GM15510 (cell line): ENCODE measurements at regions not wholly inside any gene's neighbourhood (a gene's known extent, or its start where the extent isn't known, plus 50 kb on each side); places are given as distances from the start of the nearest gene placed in this dataset.

Source experiments
- POLR2A ChIP-seq: IDR thresholded peaks from 3 replicates; pipeline ENCODE4 v1.6.1; 2011; ENCODE audit warnings: borderline replicate concordance; ENCODE audit not compliant: insufficient read length; ENCODE audit errors: extremely low read depth

DNA sequence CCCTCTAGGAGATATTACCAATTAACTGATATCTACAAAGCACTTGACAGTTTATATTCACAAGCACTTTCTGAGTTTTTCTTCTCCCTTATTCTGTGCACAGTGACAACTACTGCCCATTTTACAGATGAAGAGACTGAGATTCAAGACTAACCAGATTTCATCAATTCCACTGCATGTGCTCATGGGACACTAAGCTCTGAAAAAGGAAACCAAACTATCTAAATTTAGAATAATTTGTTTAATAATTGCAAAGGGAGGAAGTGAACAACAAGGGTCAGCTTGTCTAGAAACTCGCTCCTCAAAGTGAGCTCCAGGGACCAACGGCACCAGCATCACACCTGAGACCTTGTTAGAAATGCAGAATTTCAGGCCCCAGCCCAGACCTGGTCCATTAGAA is 50.8 kb upstream of the MYLIP start:
- no peak for TF ChIP-seq POLR2A

DNA sequence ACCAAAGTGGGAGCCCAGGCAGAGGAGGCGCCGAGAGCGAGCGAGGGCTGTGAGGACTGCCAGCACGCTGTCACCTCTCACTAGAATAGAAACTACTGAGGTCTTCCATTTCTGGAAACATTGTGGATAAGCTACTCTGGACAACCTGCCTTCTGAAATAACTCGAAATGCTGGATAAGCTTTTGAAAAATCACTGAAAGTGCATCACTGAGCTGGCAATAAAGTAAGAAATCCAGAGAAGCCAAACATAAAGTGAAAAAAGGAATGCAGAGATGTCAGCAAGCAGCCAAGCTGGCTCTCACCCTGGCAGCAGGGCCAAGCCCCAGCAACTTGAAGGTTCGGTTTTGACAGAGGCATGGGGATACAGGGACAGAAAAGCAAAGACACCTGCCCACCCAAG is 59.2 kb upstream of the MYLIP start:
- no peak for TF ChIP-seq POLR2A

DNA sequence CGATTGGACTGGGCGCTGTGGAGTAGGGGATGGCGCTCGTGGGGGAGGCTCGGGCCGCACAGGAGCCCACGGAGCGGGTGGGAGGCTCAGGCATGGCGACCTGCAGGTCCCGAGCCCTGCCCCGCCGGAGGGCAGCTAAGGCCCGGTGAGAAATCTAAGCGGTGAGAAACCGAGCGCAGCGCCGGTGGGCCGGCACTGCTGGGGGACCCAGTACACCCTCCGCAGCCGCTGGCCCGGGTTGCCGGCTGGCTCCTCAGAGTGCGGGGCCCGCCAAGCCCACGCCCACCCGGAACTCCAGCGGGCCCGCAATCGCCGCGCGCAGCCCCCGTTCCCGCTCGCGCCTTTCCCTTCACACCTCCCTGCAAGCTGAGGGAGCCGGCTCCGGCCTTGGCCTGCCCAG is 59.7 kb upstream of the MYLIP start:
- no peak for TF ChIP-seq POLR2A

DNA sequence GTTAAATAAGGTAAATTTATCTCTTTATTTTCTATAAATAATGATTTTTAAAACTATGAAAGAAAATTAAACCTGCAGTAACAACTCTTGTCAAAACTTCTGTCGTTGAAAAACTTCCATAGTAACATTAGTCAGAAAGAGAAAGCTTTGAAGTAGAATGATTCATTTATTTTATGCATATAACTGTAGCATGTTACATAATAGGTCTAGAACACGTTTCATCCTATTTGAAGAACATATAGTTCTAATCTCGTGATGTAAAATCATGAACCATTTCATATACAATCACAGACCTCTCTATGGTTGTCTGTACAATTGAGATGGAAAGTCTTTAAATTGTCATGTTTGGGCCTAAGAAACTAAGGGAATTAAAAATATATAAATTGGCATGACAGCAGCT is 61.3 kb upstream of the MYLIP start:
- no peak for TF ChIP-seq POLR2A

DNA sequence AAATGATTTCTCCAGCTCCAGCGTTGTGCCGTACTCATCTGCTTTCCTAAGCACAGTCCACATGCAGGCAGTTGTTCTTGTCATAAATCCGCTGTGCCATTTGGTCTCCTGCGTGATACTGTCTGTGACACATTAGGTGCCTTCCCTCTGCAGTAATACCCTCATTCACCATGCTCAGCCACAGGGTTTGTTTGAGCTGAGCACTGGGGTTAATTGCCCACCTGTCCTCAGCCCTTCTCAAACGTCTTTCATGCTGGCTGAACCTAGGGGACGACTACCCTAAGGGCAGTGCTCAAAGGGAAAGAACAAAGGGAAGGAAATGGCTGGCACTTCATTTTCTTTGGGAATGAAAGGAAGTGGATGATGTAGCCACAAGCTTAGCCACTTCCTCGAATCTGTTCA is 64.2 kb upstream of the MYLIP start:
- no peak for TF ChIP-seq POLR2A

DNA sequence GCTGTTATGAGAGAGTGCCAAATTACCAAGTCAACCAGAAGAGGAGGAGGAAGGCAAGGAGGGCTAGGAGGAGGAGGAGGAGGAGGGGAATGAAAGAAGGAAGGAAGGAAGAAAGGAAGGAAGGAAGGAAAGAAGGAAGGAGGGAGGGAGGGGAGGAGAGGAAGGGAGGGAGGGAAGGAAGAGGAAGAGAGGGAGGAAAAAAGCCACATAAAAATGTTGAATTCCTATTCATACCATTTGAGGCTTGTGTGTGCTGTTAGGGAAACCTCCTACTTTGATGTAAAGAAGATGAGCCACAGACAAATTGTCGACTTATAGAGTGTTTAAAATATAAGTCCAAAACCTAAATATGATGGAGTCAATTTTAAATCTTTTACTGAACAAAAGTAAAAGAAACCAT is 65.3 kb upstream of the MYLIP start:
- no peak for TF ChIP-seq POLR2A

DNA sequence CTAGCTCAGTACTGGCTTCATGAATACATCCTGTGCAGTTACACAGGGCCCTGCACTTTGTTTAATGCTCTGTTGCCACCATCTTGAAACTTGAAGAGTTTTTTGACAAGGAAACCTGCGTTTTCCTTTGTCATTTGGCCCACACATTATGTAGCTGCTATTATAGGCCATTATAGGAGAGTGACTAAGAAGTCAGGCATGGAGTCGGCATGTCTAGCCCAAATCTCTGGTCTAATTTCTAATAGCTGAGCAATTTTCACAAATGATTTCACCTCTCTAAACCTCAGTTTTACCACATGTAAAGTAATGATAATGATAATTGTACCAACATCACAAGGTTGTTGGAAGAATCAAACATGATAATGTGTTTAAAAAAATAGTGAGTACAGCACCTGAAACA is 67.1 kb upstream of the MYLIP start:
- no peak for TF ChIP-seq POLR2A

DNA sequence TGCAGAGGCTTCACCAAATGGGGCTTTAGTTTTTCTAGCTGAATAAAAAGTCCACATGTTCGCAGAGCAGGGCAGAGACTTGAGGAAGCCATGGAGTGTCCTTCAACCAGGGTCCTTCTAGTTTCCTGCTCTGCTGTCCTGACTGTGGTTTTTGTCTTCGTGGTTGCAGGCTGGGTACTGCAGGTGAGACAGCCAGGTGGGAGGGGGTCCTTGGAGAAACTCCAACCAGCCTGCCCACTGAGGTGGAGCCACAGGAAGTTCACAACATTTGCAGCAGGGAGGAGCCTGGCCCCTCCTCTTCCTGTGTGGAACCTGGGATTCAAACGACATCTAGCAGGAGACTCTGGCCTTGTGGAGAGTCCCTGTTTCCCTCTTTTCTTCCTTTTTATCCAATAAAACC is 68.8 kb upstream of the MYLIP start:
- no peak for TF ChIP-seq POLR2A

DNA sequence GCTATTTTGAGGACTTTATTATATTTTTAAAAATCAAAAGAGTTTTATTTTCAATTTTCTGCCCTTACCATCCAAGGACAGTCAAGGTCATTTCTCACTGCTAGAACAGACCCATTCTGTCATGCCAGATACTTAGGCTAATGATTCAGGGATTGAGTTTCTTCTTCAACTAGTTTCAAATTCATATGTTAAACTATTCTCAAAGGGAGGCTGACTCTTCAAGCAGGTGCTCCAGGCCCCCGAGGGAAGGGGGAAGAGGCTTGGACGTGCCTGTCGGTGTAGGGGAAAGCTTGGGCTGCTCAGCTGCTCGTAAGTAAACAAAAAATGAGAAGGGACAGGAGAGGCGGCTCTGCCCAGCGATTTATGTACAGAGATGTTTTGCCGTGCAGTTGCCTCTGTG is 69.4 kb upstream of the MYLIP start:
- no peak for TF ChIP-seq POLR2A

DNA sequence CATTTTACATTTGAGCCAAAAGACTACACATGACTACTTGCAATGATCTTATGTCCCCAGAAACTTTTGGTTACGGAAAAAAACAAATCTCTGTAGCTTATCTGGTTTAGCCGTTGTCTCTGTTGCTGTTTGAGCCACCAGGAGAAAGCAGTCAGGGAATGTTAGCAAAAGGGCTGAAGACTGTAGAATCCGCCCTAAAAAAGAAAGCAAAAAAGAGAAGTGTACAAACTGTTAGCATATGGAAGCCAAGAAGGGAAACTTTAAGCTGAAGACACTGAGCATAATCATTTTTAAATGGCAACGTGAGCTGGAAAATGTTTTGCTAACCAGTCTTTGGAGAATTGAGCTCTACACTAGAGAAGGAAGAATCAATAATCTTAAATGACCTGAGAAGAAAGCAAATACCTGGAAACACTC is 69.9 kb upstream of the MYLIP start:
- TF ChIP-seq POLR2A = no peak

DNA sequence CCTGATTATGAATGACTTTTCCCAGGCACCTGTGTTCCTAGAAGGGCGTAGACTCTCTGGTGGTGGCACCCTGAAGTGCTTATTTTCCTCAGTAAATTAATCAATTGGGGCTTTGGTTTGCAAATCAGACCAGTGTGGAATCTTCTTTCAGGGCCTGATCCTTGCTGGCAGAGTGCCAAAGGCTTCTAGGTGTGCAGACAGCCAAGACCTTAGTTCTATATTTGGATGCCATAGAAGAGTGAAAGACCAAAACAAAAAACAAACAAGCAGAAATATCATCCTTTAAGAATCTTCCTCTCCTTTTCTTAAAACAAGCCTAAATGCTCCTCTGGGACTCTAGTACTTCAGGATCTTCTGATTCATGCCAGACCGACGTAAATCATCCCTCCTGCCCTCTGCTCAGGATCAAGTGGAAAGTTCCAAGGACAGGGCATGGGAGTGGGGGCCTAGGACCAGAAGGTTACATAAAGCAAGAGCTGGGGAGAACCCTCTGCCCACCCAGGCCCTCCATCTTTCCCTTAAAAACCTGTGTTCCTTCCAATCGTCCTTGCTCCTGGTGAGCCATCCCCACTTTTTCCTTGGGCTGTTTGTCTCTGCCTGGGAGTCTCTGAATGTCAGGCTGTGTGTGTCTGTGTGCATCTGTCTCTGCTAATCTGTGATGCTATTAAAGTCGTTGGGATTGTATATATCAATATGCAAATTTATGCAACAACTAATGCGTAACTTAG is 70.5 kb upstream of the MYLIP start:
- TF ChIP-seq POLR2A = no peak

DNA sequence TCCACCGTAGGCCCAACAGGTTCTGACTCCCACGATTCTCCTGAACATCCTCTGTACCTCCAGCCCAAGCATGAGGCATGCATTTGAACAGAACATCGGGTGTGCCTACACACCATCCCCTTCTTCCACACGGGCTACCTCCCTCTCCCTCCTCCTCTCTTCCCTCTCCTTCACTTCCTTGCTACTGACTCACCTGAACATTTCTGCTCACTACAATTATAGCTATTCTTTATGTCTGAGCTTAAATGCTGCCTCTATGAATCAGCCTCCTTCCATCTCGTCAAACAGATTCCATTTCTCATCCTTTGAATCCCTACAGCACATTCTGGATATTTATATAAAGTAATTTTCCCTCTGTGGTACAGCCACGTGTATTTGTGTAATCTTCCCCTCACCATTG is 71.4 kb upstream of the MYLIP start:
- TF ChIP-seq POLR2A = no peak

DNA sequence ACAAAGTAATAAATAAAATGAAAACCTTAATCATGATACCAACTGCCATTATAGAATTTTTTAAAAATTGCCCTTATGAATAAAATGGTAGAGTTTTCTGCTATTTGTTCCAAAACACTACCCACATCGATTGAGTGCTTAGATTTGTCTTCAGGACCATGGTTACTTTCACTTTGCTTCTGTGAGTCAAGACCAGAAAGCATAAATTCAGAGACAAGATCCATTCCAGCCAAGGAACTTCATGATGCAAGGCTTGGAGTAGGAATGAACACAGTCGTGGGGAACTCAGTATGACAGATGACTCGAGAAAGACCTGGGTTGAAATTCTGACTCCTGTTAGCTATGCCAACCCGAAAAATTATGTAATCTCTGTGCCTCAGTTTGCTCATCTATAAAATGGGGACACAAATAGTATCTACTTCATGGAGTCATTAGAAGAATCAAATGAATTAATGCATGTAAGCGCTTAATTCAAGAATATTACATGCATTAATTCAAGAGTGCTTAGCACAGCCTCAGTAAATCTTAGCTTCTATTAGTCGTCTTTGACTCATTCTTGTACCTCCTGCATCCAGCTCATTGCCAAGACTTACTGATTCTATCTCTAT is 72.5 kb upstream of the MYLIP start:
- TF ChIP-seq POLR2A = no peak

DNA sequence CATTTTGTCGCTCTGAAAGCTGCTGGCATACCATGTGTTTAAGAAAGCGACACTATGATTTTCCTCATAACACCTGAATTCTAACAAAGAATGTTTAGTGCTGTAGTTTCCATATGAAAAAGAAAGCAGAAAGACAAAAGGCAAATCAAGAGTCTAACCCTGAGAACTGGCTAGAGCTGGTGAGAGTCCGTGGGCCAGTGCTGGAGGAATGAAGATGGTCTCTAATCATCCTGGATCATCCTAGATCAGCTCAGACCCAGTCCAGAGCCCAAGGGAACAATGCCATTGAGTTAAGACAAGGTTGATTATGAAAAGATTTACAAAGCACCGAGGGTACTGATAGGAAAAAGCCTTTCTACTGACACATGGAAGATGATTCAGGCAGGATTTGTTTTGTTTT is 73.0 kb upstream of the MYLIP start:
- TF ChIP-seq POLR2A = no peak

DNA sequence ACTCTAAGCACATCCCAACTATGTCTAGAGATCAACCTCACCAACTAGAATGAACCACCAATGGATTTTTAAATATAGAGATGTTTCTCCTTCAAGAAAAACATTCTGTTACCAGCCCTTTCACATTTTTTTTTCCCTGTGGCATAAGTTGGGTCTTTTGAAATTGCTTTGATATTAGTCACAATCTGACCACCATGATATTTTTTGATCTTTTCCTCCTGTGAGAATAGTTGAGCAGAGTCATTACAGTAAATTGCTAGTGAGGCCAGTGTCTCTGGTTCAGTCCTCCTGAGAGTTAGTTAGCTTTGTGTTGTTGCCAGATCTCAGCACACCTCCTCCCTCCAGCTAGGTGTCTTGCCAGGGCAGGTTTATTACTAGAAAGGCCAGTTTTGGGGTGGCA is 79.7 kb upstream of the MYLIP start:
- no peak for TF ChIP-seq POLR2A

DNA sequence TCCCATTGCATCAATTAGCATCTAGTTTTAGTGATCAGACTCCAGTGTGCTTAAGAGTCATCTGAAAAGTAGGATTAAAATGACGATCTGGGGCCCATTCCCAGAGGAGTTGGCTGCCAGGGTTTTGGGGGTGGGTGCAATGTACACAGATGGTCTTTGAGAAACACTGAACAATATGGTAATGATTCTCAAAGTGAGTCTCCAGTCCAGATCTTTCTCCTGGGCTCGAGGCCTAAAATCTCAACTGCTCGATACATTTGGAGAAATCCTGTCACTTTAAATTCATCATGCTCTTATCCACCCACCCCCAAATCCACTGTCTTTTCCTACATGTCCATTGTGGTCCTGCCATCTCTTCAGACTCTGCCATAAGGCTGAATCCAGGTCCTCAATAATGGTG is 80.7 kb upstream of the MYLIP start:
- TF ChIP-seq POLR2A = no peak
